LHCN-M2 (cell line): ENCODE measurements at regions not wholly inside any gene's neighbourhood (a gene's known extent, or its start where the extent isn't known, plus 50 kb on each side); places are given as distances from the start of the nearest gene placed in this dataset.

Source experiments
- DNase-seq: peaks from one replicate; pipeline ENCODE4 v3.0.0-alpha.2; 2012; ENCODE audit warnings: low read depth

DNA sequence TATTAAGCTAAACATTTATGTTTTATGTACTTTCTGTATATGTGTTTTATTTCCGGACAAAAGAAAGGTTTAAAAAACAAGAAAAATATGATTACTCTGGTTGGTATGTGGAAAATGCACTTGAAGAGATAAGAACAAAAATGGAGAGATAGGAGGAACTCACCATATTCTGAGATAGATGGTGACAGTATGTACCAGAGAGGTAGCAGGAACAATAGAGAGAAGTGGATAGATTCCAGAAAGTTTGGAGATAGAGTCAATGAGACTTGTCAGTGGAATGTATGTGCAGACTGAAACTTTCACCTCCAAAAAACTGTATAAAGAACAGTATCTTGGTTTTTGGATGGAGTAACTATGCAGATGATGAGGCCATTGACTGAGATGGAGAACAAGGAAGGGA is 105.6 kb upstream of the FSHR start:
- DNase-seq: no peak

DNA sequence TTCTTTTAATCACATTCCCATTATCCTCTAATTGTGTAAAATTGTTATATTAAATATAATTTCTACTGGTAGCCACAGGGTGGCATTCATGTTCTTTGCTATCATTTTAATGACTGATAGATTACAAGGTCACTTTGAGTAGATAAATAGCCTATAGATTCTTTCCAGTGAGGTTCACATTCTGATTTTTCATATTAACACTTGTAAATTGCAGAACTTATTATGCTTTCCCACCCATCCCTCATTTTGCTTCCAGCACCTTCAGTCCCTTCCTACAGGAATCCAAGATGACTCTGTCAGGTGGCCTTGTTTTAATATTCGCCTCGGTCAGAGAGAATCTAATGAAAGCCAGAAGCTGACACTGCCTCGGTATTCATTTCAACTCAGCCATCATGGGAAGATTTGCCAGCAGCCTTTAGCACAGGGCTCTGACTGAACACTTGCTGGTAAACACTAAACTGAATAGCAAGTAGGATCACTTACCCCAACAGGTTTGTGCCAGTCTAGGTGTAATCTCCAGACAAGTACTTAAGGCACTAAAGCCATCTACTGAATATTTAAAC is 101.2 kb upstream of the FSHR start:
- no peak for DNase-seq

DNA sequence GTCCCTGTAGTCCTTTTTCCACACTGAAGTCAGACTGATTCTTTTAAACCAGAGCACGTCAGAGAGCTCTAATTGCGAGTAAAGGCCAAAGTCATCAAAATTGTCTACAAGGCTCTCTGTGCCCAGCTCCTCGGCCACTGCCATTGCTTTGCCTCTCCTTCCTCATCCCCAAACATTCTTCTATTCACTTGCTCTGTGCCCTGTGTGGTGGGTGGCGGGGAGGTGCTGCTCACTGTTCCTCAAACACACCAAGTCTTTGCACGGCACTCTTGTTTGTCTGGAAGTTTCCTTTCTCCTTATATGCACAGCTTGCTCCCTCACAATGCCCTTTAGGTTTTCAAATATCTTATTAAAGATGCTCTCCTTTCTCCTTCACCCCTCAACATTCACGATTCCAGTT is 100.1 kb upstream of the FSHR start:
- DNase-seq: no peak

DNA sequence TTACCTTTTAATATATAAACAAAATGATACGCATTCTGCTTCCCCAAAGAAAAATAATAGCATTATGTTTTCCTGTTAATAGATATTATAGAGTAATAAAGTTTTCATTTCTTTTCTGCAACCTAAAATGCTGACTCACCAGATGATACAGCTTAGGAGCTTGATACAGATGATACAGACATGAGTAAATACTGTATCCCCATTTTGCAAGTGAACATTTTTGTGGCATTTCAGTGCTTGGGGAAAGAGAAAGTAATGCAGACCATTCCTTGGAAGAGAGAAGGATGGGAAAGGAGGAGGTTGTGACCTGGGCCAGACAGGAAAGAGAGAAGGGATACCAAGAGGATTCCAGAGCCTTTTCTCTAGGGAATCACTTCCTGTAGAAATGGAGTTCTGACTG is 97.5 kb upstream of the FSHR start:
- DNase-seq: peak; percentile 87

- no peak for DNase-seq
Measured at GRCh38 chr2:49251251-49251650, 96.9 kb upstream of the FSHR start.

GRCh38 chr2:49248506-49248905 is 94.2 kb upstream of the FSHR start:
- DNase-seq: peak; percentile 98

GRCh38 chr2:49241991-49242390 is 87.7 kb upstream of the FSHR start:
- peak; percentile 22 for DNase-seq

GRCh38 chr2:49241501-49241900 is 87.2 kb upstream of the FSHR start:
- DNase-seq: peak; percentile 6

DNA sequence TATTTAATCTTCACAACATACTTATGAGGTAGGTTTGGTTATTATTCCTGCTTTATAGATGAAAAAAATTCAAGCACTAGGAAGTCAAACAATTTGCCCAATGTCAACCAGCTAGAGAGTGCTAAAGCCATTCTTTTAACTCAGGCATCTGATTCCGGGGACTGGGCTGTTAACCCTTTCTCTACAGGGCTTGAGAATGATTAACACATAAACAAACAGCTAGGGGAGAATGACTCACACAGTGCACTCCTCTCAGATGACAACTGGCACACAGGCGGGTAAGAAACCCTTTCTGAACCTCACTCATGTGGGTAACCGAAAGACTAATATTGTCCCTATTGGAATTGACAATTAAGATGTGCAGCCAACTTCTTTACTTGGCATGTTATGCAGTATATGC is 86.3 kb upstream of the FSHR start:
- DNase-seq: peak; percentile 79

GRCh38 chr2:49238604-49238960 is 84.3 kb upstream of the FSHR start:
- no peak for DNase-seq

DNA sequence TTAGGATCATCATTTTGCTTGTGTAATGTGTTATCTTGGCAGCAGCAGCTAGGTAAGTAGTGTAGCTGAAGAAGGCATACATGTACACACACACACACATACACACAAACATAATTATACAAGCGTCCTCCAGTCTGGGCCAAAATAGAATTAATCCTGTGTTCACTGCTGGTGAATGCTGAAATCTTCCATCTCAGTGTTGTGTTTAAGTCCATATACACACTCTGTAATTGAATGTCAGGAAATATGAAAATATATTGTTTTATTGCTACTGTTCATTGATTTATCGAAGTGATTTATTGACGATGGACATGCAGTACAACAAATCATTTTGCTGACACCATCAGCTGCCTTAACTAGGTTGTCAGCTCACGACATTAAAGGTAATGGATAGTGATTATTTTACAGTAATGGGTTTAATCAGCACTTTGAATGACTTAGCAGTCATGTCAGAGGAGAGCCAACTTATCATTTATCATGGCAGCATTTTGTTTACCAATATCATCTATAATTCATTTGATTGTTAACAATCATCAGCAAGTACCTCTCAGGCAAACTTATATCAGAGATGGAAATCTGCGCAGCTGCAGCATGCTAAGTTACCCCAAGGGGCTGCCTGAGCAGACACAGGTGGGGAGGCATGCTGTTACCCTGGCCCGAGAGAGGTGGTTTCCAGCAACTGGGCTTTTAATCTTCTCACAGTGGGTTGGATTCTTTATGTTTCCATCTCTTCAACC is 83.7 kb upstream of the FSHR start:
- DNase-seq: no peak

DNA sequence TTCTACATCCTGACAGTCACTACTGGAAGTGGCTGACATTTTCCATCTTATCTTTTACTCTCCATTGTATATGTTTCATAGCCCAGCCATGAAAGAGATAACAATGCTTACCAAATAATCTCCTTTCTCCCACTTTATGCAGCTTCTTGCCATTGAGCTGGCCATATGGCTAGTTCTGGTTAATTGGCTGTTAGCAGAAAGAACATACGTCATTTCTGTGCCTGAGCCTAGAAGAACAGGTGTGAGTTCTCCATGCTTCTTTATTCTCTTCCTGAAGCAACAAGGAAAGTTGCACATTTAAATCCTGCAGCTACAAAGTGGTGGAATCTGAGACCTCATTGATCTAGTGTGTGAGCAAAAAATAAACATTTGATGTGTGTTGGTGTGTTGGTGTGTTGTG is 82.0 kb upstream of the FSHR start:
- no peak for DNase-seq

DNA sequence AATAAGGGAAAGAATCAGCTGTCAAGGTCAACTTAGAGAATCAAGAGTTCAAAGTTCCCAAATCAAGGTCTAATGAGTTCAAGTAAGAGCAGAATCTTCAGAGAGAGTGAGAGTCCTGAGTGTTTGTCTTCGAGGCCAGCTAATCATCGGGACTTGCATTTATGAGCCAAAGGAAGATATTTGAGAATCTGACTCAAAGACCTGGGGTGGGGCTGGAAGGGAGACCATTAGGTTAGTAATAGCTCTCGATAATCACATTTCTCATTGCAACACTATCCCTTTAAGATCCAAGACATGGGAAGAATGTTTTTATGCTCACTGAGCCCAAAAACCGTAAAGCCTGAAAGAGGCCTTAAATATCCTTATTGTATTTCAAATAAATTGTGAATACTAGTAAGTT is 72.0 kb upstream of the FSHR start:
- no peak for DNase-seq

GRCh38 chr2:49225126-49225525 is 70.8 kb upstream of the FSHR start:
- DNase-seq: peak; percentile 23

DNA sequence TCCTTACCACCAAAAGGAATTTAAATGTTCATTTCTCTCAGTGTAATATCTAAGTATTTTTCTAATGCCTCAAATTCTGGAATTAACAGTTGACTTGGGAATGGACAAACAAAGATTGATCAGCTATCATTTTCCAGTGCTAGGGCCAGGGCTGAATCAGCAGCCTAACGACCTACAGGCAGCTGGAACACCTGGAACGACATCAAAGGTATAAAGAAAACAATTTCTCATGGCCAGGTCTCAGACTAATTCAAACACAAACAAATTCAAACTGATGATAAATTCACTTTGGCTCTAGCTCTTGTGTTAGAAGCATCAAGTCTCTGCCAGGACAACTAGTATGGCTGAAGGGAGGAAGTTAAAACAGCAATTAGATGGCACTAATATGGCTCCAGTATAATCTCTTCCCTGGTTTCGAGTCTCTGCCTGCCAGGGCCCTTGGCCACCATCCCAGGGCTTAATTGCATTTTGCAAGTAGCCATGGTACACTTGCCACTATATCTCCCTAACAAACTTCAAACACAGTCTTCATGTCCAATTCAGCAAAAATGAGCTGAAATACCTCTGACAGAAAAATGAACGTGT is 70.2 kb upstream of the FSHR start:
- DNase-seq: no peak

DNA sequence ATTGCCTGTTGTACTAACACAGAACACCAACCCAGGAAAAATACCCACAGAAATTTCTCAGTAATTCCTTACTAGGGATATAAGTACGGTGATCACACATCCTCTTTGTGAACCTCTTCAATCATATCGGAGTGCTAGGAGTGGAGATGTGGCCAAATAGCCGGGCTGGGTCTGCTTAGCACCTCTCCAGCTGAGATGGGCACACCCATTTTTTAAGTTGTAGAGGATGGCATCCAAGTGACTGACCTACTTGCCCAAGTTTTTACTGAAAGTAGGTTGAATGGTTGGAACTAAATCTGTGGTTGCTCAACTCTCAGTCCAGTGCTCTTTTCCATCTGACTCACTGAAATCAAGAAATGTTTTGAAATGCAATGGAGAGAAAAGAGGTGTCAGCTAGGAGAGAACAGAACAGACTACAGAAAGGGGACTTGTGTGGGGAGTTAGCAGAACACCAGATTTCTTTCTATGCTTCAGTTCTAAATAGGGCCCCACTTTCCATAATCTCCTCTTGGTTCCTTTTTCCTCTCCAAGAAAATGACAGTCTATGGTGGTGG is 68.7 kb upstream of the FSHR start:
- DNase-seq: no peak

DNA sequence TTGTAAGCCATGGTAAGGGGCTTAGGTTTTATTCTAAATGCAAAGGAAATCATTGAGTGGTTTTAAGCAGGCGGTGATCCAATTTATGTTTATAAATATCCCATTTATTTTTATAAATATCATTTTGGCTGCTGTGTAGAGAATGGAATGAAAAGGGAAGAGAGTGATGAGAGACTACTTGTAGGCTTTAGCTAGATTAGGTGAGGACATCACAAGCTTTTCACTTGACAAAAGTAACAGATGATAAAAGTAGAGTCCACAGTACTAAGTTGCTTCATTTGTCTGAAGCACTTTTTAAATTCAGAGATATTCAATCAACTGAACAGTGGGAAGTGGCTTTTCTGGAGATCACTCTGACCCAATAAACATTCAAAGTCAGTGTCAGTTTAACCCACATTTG is 65.4 kb upstream of the FSHR start:
- DNase-seq: no peak

DNA sequence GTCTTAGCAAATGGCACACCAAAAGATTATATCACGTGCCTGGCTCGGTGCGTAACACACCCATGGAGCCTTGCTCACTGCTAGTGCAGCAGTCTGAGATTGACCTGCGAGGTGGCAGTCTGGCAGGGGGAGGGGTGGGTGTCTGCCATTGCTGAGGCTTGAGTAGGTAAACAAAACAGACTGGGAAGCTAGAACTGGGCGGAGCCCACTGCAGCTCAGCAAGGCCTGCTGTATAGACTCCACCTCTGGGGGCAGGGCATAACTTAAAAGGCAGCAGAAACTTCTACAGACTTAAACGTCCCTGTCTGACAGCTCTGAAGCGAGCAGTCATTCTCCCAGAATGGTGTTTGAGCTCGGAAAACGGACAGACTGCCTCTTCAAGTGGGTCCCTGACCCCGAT is 55.9 kb upstream of the FSHR start:
- no peak for DNase-seq

DNA sequence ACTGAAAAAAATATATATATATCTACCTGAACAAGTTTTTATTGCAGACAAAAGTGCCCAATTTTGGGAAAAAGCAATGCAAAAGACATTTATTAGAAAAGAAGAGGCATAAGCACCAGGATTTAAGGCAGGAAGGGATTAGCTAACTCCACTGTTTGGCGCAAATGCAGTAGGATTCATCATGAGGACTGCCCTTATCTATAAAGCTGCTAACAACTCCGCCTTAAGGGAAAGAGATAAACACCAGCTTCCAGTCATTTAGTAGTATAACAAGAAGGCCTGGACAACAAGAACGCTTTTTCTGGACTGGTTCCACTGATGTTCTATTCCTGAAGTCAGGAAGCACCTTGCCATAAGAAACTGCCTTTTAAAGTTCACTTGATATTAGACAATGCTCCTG is 52.9 kb upstream of the FSHR start:
- no peak for DNase-seq
